Neural progenitor cell (in vitro differentiated cells): ENCODE measurements at regions not wholly inside any gene's neighbourhood (a gene's known extent, or its start where the extent isn't known, plus 50 kb on each side); places are given as distances from the start of the nearest gene placed in this dataset.

Experiments
- DNase-seq: peaks from one replicate; pipeline ENCODE4 v3.0.0-alpha.2; 2016; ENCODE audit warnings: low spot score
- H2AFZ ChIP-seq: fragments of 200-600 bp; sonication (generic); replicated peaks from 2 replicates; pipeline ENCODE4 v1.6.1; 2016; ENCODE audit warnings: antibody characterized with exemption
- H3F3A ChIP-seq: fragments of 200-600 bp; sonication (generic); 2 replicates; pipeline ENCODE4 v1.6.1; 2016; ENCODE audit warnings: antibody characterized with exemption, low read depth
- H3K27ac ChIP-seq: fragments of 200-600 bp; sonication (generic); 2 replicates; pipeline ENCODE4 v1.5.1; 2016; ENCODE audit warnings: mild to moderate bottlenecking
- H3K27me3 ChIP-seq: fragments of 200-600 bp; sonication (generic); 2 replicates; pipeline ENCODE4 v1.6.1; 2016; ENCODE audit warnings: mild to moderate bottlenecking, moderate library complexity
- H3K36me3 ChIP-seq: fragments of 200-600 bp; sonication (generic); 2 replicates; pipeline ENCODE4 v1.5.1; 2016
- H3K4me1 ChIP-seq: fragments of 200-600 bp; sonication (generic); 2 replicates; pipeline ENCODE4 v1.6.1; 2016; ENCODE audit warnings: mixed run types
- H3K4me2 ChIP-seq: fragments of 200-600 bp; sonication (generic); 2 replicates; pipeline ENCODE4 v1.6.1; 2016
- H3K4me3 ChIP-seq: fragments of 200-600 bp; sonication (generic); 2 replicates; pipeline ENCODE4 v1.5.1; 2016
- H3K79me2 ChIP-seq: fragments of 200-600 bp; sonication (generic); 2 replicates; pipeline ENCODE4 v1.6.1; 2016; ENCODE audit warnings: low read depth
- H3K9ac ChIP-seq: fragments of 200-600 bp; sonication (generic); 2 replicates; pipeline ENCODE4 v1.6.1; 2016
- H3K9me3 ChIP-seq: fragments of 200-600 bp; sonication (generic); 2 replicates; pipeline ENCODE4 v1.5.1; 2016; ENCODE audit warnings: low read depth
- H4K20me1 ChIP-seq: fragments of 200-600 bp; sonication (generic); 2 replicates; pipeline ENCODE4 v1.6.1; 2016; ENCODE audit warnings: low read depth
- H3K27ac Mint-ChIP-seq: 3 replicates; pipeline ENCODE4 v1.8.0; 2021; ENCODE audit warnings: mixed read lengths
- H3K27me3 Mint-ChIP-seq: 2 replicates; pipeline ENCODE4 v1.8.0; 2022; ENCODE audit warnings: low read depth, mild to moderate bottlenecking, inconsistent platforms, moderate library complexity, mixed read lengths; ENCODE audit not compliant: insufficient read depth
- H3K36me3 Mint-ChIP-seq: 3 replicates; pipeline ENCODE4 v1.8.0; 2021; ENCODE audit warnings: mixed read lengths
- H3K4me1 Mint-ChIP-seq: 3 replicates; pipeline ENCODE4 v1.8.0; 2021; ENCODE audit warnings: mixed read lengths
- H3K4me3 Mint-ChIP-seq: 3 replicates; pipeline ENCODE4 v1.8.0; 2021; ENCODE audit warnings: mild to moderate bottlenecking, moderate library complexity, mixed read lengths
- H3K9me3 Mint-ChIP-seq: 3 replicates; pipeline ENCODE4 v1.8.0; 2020; ENCODE audit warnings: mixed read lengths
- EZH2 ChIP-seq: fragments of 200-600 bp; sonication (generic); IDR thresholded peaks from 2 replicates; pipeline ENCODE4 v1.6.1; 2017; ENCODE audit warnings: antibody characterized with exemption, mild to moderate bottlenecking, moderate library complexity
- EZH2phosphoT487 ChIP-seq: fragments of 200-600 bp; sonication (generic); IDR thresholded peaks from 2 replicates; pipeline ENCODE4 v1.6.1; 2017; ENCODE audit warnings: antibody characterized with exemption
- TF ChIP-seq, protein P1 (sequence below): fragments of 200-600 bp; sonication (generic); IDR thresholded peaks from 2 replicates; pipeline ENCODE4 v1.5.1; 2017; ENCODE audit warnings: antibody characterized with exemption, mild to moderate bottlenecking

DNA sequence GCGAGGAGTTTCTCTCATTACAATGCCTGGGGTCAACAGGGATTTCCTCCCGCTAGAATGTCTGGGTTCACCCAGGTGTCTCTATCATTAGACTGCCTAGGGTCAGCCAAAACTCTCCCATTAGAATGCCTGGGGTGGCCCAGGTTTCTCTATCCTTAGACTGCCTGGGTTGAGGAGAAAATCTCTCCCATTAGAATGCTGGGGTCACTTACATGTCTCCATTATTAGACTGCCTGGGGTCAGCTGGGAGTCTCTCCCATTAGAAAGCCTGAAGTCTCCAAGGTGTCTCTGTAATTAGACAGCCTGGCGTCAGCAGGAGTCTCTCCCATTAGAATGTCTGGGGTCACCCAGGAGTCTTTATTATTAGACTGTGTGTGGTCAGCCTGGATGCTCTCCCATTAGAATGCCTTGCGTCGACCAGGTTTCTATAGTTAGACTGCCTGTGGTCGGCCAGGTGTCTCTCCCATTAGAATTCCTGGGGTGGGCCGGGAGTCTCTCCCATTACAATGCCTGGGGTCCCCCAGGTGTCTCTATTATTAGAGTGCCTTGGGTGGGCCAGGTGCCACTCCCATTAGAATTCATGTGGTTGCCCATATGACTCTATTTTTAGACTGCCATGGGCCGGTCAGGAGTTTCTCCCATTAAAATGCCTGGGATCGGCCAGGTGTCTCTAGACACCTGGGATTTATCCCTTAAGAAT, 2272.1 kb downstream of the TP53TG3F start:
- Histone ChIP-seq H3K36me3 (no peaks in the 10 kb centered on the region), H3K27me3 (no peaks in the 10 kb centered on the region), H3K9me3 (no peaks in the 10 kb centered on the region), H4K20me1 (no peaks in the 10 kb centered on the region), H3K4me2 (no peak overlapping the region), H3K27ac (no peak overlapping the region), H3K4me1 (no peaks in the 10 kb centered on the region), H3F3A (no peaks in the 10 kb centered on the region), H3K9ac (no peak overlapping the region), H3K79me2 (no peaks in the 10 kb centered on the region), H3K4me3 (no peak overlapping the region), H2AFZ (no peak overlapping the region)
- TF ChIP-seq EZH2phosphoT487 (no peak), EZH2 (no peak)
- TF ChIP-seq, protein P1, sequence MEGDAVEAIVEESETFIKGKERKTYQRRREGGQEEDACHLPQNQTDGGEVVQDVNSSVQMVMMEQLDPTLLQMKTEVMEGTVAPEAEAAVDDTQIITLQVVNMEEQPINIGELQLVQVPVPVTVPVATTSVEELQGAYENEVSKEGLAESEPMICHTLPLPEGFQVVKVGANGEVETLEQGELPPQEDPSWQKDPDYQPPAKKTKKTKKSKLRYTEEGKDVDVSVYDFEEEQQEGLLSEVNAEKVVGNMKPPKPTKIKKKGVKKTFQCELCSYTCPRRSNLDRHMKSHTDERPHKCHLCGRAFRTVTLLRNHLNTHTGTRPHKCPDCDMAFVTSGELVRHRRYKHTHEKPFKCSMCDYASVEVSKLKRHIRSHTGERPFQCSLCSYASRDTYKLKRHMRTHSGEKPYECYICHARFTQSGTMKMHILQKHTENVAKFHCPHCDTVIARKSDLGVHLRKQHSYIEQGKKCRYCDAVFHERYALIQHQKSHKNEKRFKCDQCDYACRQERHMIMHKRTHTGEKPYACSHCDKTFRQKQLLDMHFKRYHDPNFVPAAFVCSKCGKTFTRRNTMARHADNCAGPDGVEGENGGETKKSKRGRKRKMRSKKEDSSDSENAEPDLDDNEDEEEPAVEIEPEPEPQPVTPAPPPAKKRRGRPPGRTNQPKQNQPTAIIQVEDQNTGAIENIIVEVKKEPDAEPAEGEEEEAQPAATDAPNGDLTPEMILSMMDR = no peak
- peaks cover 64% of the 10 kb centered on the region for H3K9me3 Mint-ChIP-seq
- H3K36me3 Mint-ChIP-seq = no peaks in the 10 kb centered on the region
- DNase-seq = no peak
- H3K4me1 Mint-ChIP-seq = no peaks in the 10 kb centered on the region
- H3K4me3 Mint-ChIP-seq = no peak overlapping the region
- peaks cover 3% of the 10 kb centered on the region for H3K27me3 Mint-ChIP-seq
- no peak overlapping the region for H3K27ac Mint-ChIP-seq

DNA sequence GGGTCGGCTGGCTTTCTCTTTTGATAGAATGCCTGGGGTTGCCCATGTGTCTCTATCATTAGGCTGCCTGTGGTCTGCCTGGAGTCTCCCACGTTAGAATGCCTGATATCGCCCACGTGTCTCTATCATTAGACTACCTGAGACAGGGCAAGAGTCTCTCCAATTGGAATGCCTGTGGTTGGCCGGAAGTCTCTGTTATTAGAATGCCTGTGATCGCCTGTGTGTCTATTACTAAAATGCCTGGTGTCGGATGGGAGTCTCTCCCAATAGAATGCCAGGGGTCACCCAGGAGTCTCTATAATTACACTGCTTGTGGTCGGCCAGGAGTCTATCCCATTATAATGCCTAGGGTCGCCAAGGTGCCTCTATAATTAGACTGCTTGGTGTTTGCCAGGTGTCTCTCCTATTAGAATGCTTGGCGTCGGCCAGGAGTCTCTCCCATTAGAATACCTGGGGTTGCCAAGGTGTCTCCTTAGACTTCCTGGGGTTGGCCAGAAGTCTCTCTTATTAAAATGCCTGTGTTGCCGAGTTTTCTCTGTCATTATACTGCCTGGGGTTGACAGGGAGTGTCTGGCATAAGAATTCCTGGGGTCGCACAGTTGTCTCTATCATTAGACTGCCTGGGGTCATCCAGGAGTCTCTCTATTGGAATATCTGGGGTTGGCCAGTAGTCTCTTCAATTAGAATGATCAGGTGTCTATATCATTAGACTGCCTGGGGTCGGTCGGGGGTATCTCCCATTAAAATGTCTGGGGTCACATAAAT, 2272.8 kb downstream of the TP53TG3F start:
- no peak overlapping the region for H3K27ac Mint-ChIP-seq
- H3K27me3 Mint-ChIP-seq = peaks cover 3% of the 10 kb centered on the region
- no peaks in the 10 kb centered on the region for H3K9me3 ChIP-seq

DNA sequence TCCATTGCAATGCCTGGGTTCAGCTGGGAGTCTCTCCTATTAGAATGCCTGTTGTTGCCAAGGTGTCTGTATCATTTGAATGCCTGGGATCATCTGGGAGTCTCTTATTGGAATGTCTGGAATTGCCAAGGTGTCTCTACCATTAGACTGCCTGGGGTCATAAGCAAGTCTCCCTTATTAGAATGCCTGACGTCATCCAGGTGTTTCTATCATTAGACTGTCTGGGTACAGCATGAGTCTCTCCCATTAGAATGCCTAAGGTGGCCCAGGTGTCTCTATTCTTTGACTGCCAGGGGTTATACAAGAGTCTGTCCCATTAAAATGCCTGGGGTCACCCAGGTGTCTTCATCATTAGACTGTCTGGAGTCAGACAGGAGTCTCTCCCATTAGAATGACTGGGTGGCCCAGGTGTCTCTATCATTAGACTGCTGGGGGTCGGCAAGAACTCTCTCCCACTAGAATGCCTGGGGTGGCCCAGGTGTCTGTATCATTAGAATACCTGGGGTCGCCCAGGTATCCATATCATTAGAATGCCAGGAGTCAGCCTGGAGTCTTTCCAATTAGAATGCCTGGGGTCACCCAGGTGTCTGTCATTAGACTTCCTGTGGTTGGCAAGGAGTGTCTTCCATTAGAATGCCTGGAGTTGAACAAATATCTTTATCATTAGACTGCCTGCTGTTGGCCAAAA, 2274.0 kb downstream of the TP53TG3F start:
- Histone ChIP-seq H4K20me1 (no peaks in the 10 kb centered on the region), H3K4me2 (no peak overlapping the region), H3K27ac (no peak overlapping the region), H3K79me2 (no peaks in the 10 kb centered on the region), H3F3A (no peaks in the 10 kb centered on the region), H3K27me3 (no peaks in the 10 kb centered on the region), H3K4me1 (no peaks in the 10 kb centered on the region), H2AFZ (no peak overlapping the region), H3K4me3 (no peak overlapping the region), H3K36me3 (no peaks in the 10 kb centered on the region), H3K9ac (no peak overlapping the region), H3K9me3 (peaks cover 6% of the 10 kb centered on the region)
- Mint-ChIP-seq H3K9me3 (peaks cover 66% of the 10 kb centered on the region), H3K27ac (no peak overlapping the region), H3K4me1 (no peaks in the 10 kb centered on the region), H3K4me3 (no peak overlapping the region), H3K27me3 (peaks cover 3% of the 10 kb centered on the region), H3K36me3 (no peaks in the 10 kb centered on the region)
- no peak for DNase-seq
- TF ChIP-seq EZH2 (no peak), EZH2phosphoT487 (no peak)
- TF ChIP-seq, protein P1 = no peak

More for the DNA sequence above, 2272.8 kb downstream of the TP53TG3F start:
- Histone ChIP-seq H3K9ac (no peak overlapping the region), H3K27me3 (no peaks in the 10 kb centered on the region), H3F3A (no peaks in the 10 kb centered on the region), H3K79me2 (no peaks in the 10 kb centered on the region), H3K36me3 (no peaks in the 10 kb centered on the region), H4K20me1 (no peaks in the 10 kb centered on the region), H2AFZ (no peak overlapping the region), H3K4me1 (no peaks in the 10 kb centered on the region), H3K4me3 (no peak overlapping the region), H3K27ac (no peak overlapping the region), H3K4me2 (no peak overlapping the region)
- TF ChIP-seq, protein P1 = no peak
- TF ChIP-seq EZH2phosphoT487 = no peak
- TF ChIP-seq EZH2 = no peak
- Mint-ChIP-seq H3K4me3 (no peak overlapping the region), H3K9me3 (peaks cover 64% of the 10 kb centered on the region), H3K36me3 (no peaks in the 10 kb centered on the region), H3K4me1 (no peaks in the 10 kb centered on the region)
- no peak for DNase-seq
